ENCODE measurements at regions not wholly inside any gene's neighbourhood (a gene's known extent, or its start where the extent isn't known, plus 50 kb on each side); places are given as distances from the start of the nearest gene placed in this dataset.

DNA sequence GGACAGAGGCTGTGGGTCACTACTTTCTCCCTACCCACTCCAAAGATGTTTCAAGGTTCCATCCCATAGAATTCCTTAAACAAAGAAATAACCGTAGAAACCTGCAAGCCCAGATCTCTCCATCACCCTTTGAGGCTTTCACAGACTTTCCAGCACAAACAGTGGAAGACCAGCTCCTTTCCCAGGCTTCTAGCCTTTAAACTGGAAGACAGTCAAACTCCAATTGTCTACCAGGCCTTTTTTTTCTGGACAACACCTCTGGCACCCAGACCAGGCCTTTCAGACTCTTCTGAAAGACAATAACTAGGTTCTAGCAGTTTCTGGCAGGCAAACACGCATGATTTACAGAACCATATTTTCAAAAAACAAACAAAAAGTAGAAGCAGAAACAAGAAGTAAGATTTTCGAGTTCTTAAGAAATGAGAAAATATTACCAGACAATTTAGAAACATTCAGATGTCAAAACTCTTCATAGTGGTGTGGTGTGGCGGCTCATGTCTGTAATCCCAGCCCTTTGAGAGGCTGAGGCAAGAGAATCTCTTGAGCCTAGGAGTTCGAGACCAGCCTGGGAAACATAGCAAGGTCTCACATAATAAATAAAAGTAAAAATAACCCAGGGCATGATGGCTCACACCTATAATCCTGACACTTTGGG is 73.0 kb upstream of the EPCAM start:
- TF ChIP-seq, protein P1, sequence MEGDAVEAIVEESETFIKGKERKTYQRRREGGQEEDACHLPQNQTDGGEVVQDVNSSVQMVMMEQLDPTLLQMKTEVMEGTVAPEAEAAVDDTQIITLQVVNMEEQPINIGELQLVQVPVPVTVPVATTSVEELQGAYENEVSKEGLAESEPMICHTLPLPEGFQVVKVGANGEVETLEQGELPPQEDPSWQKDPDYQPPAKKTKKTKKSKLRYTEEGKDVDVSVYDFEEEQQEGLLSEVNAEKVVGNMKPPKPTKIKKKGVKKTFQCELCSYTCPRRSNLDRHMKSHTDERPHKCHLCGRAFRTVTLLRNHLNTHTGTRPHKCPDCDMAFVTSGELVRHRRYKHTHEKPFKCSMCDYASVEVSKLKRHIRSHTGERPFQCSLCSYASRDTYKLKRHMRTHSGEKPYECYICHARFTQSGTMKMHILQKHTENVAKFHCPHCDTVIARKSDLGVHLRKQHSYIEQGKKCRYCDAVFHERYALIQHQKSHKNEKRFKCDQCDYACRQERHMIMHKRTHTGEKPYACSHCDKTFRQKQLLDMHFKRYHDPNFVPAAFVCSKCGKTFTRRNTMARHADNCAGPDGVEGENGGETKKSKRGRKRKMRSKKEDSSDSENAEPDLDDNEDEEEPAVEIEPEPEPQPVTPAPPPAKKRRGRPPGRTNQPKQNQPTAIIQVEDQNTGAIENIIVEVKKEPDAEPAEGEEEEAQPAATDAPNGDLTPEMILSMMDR (IDR thresholded peaks at IDR 0.05): no peak
- TF ChIP-seq EP300 (IDR thresholded peaks at IDR 0.05): no peak
